ENCODE measurements at regions not wholly inside any gene's neighbourhood (a gene's known extent, or its start where the extent isn't known, plus 50 kb on each side); places are given as distances from the start of the nearest gene placed in this dataset.

GRCh38 chr14:97215263-97215969 is 418.2 kb downstream of the VRK1 start:
- DNase-seq = no peak

DNA sequence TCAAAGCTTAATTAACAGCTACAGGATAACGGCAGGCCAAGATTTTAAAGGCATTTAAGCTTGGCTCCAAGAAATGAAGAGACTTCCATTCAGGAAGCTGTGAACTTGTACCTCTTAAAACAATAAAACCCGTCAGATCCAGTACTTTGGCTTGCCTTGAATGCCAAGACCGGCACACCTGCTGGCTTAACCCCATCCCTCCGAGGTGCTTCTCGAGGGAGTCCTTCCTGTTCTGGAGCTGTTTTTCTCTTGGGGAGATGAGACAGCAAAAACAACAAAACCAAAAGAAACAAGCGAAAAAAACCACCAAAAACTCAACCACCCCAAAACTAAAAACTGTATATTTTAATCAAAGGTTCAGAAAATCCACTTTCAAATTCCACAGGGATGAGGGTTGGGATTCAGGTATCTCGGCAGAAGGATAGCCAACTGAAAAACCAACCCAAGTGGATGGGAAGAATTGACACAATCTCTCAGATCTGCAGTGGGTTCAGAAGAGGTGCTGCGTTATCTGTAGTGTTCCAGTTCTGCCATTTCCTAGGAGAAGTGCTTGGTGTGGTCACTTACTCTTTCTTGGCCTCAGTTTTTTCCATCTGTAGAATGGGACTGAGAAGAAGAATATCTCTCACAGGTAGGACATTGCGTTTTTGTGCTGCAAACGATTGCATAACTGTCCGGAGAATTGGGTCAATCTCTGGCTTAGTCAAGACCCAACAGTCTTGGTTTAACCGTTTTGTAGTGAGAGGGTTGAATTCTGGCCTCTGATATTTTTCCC is 420.1 kb downstream of the VRK1 start:
- no peak for DNase-seq

DNA sequence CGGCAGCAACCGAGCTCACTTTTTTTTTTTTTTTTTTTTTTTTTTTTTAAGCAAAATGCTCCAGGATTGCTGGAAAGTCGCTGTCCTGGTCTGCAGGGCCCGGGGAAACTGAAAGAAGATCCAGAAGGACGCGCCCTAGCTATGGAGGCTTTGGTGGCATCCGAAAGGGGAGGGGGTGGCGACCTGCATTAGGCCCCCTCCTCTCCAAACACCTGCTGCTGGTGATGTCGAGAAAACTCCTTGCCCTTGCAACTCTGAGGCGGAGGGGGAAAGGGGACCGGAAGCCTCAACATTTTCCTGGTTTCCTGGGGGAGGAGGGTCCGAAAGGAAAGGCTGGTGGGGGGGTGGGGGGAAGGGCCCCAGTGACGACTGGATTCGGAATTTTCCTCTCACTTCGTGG is 421.1 kb downstream of the VRK1 start:
- no peak for DNase-seq

- peak; percentile 18 for DNase-seq
Observed at GRCh38 chr14:97218691-97219430, 421.7 kb downstream of the VRK1 start.

DNA sequence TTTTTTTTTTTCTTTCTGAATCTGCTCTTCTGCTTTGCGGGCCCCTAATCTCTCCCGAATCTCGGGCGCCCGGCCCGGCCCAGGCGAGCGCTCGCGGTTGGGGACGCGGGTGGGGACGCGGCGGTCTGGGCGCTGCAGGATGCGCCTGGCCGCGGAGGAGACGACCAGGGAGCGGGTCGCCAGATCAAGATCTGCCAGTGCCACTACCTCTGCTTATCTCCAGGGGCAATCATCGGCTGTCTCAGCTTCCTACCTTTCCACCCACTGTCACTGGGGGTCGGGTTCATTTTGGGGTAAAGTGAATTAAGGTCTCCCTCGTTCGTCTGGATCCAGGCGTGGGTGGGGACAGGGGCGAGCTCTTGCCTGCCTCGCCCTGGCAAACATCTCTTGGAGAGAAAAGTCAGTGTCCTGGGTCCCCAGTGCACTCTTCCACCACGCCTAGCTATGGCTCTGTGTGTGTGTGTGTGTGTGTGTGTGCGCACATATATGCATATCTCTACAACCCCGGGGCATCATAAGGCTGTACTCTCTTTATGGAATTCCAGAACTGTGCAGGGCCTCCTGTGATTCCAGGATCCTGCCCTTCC is 422.3 kb downstream of the VRK1 start:
- DNase-seq = no peak

DNA sequence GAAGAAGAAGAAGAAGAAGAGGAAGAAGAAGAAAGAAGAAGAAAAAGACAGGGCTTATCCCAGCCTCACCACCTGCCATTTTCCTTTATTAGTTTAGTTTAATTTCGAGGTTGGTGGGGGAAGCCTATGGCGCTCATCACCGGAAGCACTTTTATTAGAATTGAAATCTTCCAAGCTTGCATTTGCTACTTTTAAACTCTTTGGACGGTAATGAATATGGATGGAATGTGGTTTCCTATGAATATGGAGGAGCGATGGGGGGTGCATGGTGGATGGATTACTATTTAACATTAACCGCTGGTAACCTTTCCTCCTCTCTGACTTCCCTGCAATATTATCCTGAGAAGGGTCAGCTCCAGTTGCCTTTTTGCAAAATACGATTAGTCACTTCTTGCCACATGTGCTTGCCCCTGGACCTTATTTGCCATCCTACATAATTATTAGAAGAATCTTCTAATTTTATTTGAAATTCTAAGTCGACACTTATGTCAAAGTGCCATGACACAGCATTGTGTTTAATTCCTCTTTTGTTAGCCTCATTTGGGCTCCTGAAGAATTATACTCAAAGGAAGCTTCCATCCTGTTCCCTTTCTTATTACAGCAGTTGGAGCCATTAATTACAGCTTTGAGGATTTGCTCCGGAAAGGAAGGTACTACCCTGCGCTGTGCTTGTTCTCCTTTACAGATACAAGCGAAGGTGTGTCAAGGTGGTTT is 424.5 kb downstream of the VRK1 start:
- DNase-seq = no peak

DNA sequence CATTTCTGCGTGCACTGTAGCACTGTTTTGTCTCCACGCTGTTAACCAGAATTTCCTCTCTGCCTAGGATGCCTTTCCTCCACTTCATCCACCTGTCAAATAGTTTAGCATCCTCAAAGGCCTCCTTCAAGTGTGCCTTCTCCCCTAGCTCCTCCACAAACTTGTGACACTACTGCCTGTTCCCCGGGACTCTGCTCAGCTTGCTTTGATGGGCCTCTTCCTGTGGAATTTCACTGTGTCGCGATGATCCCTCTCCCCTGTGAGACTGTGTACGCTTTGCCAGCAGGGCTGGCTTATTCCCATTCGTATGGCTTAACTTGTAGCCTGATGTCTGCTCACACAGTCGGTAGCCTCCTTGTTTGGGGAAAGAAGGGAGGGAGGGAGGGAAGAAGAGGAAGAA is 426.8 kb downstream of the VRK1 start:
- no peak for DNase-seq

GRCh38 chr14:97230051-97230450 is 432.9 kb downstream of the VRK1 start:
- no peak for DNase-seq

GRCh38 chr14:97233319-97233985 is 436.3 kb downstream of the VRK1 start:
- DNase-seq = no peak

- no peak for DNase-seq
Observed at GRCh38 chr14:97246648-97247047, 449.5 kb downstream of the VRK1 start.

DNA sequence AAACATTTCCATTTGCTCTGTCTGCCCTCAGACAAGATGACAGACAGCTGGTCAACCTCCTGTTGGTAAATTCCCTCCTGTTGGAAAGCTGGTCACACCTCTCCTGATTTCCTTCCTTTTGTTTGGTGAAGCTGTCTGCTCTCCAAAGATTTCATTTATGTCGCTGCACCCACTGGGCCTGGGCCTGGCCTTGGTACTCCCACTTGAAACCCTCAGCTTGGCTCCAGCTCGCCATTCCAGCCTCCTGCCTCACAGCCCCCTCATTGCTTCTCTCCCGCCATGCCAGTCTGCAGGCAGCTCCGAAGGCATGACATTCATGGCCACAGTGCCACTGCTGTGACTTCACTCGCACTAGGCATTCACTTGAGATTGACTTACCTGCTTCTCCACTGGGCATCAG is 451.8 kb downstream of the VRK1 start:
- no peak for DNase-seq

- no peak for DNase-seq
Observed at GRCh38 chr14:97250931-97251330, 453.7 kb downstream of the VRK1 start.

- DNase-seq = no peak
Observed at GRCh38 chr14:97251491-97252155, 454.4 kb downstream of the VRK1 start.

DNA sequence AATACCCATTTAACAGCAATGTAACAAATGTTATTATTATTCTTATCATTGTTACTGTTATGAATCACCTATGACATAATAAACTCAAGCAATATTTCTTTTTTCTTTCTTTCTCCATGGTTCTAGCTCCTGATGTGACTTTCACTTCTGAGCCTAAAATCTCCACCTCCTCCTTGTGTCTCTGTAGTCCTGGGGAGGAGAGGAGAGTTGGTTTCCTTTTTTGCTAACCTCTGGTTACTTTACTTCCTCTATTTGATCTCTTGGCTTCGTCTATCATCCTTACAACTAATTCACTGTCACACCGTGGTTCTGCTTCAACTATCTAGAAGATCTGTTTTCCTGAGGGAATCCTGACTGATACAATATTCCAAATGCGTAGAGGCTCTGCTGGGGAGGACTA is 456.6 kb downstream of the VRK1 start:
- no peak for DNase-seq

DNA sequence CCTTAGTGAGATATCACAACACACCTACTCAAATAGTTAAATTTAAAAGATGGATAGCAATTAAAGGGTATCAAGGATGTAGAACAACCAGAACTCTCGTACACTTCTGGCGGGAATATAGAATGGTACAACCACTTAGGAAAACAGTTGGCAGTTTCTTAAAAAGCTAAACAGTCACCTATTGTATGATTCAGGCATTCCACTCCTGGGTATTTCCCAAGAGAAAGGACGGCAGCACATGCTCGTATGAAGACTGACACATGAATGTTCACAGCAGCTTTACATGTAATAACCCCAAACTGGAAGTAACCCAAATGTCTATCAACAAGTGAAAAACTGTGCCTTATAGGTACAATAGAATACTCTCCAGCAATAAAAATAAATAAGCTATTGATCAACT is 465.2 kb downstream of the VRK1 start:
- DNase-seq = no peak

DNA sequence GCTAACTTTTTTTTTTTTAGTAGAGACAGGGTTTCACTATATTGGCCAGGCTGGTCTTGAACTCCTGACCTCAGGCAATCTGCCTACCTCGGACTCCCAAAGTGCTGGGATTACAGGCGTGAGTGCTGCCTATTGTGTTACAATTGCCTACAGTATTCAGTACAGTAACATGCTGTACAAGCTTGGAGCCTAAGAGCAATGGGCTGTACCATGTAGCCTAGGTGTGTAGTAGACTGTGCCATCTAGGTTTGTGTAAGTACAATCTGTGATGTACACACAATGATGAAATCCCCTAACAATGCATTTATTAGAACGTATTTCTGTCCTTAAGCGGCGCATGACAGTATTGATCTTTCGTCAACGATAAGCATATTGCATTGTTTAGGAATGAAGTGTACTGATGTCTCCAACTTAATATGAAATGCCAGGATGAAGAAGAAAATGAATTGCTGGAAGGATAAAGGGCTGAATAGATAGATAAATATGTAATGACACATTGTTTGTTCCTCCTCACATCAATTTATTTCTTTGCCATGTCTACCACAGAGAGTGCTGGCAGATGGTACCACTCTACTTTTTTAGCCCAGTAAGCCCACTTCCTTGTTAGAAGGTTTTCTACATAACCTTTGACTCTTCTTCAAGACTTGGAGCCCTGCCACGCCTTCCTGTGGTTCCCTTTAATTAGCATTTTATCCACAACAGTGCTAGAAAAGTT is 467.5 kb downstream of the VRK1 start:
- DNase-seq = no peak

DNA sequence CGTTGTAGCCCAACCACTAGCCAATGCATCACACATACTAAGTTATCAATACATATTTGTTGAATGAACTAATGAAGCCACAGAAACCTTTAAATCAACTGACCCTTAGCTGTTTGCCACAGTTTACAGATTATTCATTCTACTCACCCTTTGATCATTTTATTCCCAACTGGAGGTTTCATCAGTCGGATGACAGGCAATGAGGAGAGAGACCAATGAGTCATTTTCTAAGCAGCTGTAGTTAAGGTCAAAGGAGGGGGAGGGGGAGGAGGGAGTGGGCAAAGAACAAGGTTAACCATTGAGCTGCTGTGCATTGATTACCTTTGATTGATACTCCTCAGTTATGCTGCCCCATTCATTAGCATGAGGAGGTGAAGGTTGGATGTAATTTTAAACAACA is 469.5 kb downstream of the VRK1 start:
- no peak for DNase-seq

DNA sequence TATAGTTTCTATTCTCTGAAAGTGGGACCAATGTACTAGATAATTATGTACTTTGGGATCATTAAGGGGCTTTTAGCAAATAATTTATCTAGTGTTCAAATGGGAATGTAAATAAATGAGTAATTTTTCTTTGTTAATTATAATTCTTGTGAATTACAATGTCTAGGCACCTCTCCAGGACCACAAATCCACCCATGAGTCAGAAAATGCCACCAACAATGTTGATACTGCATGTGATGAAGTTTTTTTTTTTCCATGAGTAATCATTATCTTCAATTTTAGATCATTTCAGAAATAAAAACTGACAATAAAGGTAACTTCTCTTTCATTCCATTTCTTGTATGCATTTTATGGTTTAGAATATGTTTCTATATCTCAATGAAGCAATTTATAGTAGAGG is 470.3 kb downstream of the VRK1 start:
- DNase-seq = no peak

GRCh38 chr14:97268097-97268496 is 470.9 kb downstream of the VRK1 start:
- DNase-seq = no peak

- no peak for DNase-seq
Observed at GRCh38 chr14:97270308-97270707, 473.1 kb downstream of the VRK1 start.

DNA sequence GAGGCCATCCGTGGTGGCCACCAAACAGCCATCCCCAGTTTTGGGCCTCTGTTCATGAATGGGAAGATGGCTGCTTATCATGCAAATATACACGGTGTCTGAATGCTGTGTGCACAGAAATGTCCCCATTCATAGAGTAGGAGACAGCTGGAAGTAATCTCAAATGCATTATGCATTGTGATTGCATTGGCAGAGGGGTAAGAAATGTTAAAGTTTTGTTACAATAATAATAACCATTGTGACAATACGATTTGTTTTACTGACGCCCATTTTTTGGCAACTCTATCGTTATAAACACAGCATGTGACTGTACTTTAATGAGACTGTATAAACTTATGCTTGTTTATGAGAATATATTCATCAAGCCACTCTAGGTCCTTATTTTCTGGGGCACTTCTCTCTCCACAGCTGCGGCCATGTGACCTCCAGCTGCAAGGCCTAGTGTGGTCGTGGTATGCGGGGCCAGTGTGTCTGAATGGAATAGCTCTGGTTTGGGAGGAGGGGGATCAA is 474.3 kb downstream of the VRK1 start:
- no peak for DNase-seq
